Astrocyte of the spinal cord (primary cell): ENCODE measurements at regions not wholly inside any gene's neighbourhood (a gene's known extent, or its start where the extent isn't known, plus 50 kb on each side); places are given as distances from the start of the nearest gene placed in this dataset.

Experiments used
- DNase-seq: peaks from one replicate; pipeline ENCODE4 v3.0.0; 2011; ENCODE audit warnings: low read depth, low spot score
- H3K4me3 ChIP-seq: 2 replicates; pipeline ENCODE4 v1.5.1; 2011; ENCODE audit warnings: low read depth, mild to moderate bottlenecking, low read length, moderate library complexity
- in situ Hi-C: cut with HindIII; loops from 2 replicates; pipeline ENCODE4 v1.10.0; 2017; ENCODE audit warnings: low sequenced_read_pairs
- TF ChIP-seq, protein P1 (sequence below): IDR thresholded peaks from 2 replicates; pipeline ENCODE4 v1.5.1; 2012; ENCODE audit warnings: low read depth, mild to moderate bottlenecking, low read length, inconsistent platforms

DNA sequence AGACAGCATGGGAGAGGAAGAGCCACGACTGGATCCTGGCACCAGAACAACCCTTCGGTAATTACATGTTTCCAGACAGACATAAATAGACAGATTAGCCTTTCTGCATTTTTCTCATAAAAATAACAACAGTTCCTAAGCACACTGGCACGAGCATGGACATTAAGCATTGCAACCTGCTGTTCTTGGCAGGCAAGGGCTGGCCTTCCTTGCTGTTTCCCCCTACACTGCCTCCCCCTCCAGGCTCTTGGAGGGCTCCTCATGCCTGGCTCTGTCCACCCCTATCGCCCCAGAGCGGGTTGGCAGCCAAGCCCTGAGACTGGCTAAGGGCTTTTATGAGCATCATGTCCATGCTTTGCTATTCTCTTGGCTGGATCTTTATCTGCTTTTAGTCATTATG, 89.6 kb downstream of the TTC32 start:
- in situ Hi-C loops: no loop called here
- DNase-seq: peak; percentile 38
- H3K4me3 ChIP-seq: no peak overlapping the region
- TF ChIP-seq, protein P1, sequence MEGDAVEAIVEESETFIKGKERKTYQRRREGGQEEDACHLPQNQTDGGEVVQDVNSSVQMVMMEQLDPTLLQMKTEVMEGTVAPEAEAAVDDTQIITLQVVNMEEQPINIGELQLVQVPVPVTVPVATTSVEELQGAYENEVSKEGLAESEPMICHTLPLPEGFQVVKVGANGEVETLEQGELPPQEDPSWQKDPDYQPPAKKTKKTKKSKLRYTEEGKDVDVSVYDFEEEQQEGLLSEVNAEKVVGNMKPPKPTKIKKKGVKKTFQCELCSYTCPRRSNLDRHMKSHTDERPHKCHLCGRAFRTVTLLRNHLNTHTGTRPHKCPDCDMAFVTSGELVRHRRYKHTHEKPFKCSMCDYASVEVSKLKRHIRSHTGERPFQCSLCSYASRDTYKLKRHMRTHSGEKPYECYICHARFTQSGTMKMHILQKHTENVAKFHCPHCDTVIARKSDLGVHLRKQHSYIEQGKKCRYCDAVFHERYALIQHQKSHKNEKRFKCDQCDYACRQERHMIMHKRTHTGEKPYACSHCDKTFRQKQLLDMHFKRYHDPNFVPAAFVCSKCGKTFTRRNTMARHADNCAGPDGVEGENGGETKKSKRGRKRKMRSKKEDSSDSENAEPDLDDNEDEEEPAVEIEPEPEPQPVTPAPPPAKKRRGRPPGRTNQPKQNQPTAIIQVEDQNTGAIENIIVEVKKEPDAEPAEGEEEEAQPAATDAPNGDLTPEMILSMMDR: no peak

DNA sequence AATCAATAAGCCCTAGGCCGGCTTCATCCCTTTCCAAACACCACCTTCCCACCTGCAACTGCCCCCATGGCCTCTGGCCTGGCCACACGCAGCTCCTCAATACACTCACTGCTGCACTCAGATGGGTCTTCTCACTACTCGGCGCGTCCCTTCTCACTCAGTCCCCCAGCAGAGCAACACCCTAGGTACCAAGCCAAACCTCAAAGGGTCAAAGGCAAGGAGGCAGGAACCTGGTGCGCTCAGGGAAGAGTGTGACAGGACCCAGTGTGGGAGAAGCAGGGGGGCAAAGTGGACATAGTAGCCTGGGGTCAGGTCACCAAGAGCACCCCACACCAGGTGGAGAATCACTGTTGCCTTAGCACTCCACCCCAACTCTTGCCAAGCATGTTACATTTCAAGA, 90.6 kb downstream of the TTC32 start:
- DNase-seq: no peak
- in situ Hi-C loops: no loop called here
- TF ChIP-seq, protein P1: no peak
- H3K4me3 ChIP-seq: no peak overlapping the region

DNA sequence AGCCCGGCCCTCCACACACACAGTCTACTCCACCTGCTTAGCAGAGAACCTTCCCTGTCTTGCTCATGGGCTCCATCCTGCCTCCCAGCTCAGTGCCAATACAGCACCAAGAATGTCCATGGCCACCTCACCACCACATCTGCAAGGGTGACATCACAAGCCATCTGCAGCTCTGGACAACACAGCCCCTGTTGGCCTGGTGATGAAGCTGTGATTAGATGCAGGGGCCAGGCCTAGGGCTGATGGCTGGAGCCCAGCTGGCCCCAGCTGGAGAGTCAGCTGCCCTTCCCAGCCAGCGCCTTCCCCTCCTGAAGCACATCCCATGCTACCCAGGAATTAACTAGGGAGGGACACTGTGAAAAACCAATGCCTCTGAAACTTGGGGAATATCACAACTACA, 91.1 kb downstream of the TTC32 start:
- no peak overlapping the region for H3K4me3 ChIP-seq
- TF ChIP-seq, protein P1: no peak
- in situ Hi-C loops: no loop called here
- no peak for DNase-seq

DNA sequence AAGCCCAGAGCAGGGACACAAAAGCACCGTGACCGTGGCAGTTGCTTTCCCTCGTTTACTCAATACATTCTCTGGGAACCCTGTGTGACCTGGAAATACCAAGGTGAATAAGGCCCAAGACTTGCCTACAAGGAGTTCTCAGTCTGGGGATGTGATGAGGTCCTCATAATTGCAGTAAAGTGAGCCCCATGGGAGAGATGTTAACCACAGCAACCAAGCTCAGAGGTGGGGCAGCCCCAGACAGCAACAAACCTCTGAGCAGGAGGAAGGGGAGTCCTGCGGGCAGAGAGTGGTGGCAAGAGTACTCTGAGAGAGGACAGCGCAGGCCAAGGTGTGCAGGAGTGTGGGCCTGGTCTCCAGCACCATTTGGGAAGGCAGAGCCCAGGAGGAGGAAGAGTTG, 91.6 kb downstream of the TTC32 start:
- TF ChIP-seq, protein P1: no peak

DNA sequence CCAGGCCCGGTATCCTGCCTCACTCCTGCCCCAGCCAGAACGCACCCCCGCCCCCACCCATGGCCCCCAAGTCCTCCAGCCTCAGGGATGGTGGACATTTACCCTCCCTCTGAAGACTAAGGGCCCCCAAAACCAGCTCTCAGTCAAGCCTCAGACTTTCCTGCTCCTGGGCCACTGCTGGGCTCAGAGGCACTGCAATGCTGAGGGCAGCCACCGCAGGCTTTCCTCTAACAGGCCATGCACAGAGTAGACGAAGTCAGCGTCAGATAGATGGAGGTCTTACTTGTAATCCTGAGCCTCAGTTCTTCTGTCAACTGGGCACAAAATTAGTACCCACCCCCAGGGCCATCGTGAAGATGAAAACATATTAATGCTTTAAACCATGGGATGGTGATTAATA, 92.6 kb downstream of the TTC32 start:
- H3K4me3 ChIP-seq: no peak overlapping the region
- no peak for DNase-seq
- in situ Hi-C loops: no loop called here
- TF ChIP-seq, protein P1: no peak

More for the DNA sequence above, 91.6 kb downstream of the TTC32 start:
- DNase-seq: no peak
- in situ Hi-C loops: no loop called here
- no peak overlapping the region for H3K4me3 ChIP-seq

DNA sequence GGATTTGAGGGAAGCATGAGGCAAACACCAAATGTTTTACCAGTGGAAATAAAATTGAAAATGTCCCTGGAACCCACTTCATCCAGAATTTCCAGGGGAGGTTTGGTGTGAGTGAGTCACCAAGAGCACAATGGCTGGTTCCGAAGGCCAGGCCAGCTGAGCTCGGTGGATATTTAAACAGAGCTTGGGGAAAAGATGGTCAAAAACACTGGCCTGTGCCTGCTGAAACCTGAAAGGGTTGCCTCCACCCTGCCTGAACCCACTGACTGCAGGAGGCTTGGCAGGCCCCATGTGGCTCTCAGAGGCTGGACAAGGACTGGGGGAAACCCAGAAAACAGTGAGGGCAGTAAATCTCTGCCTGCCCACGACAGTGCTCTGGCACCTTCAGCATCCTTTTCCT, 93.9 kb downstream of the TTC32 start:
- TF ChIP-seq, protein P1: no peak
- DNase-seq: no peak
- in situ Hi-C loops: no loop called here
- no peak overlapping the region for H3K4me3 ChIP-seq

DNA sequence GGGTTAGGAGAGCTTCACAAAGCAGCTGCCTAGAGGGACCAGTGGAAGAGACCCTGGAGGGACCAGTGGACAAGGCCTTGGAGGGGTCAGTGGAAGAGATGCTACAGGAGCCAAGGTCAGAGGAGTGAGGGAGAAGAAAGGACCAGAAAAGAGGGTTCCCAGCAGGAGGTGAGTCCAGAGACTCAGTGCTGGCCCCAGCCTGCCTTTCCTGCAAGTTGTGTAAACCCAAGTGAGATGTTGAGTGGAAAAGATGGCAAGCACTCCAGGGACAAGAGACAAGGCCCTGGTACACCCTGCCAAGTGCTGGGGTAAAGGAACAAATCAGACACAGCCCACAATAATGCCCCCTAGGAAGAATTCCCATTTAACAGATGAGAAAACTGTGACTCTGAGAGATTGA, 94.4 kb downstream of the TTC32 start:
- DNase-seq: no peak
- in situ Hi-C loops: no loop called here
- TF ChIP-seq, protein P1: no peak
- no peak overlapping the region for H3K4me3 ChIP-seq
